ENCODE measurements at regions not wholly inside any gene's neighbourhood (a gene's known extent, or its start where the extent isn't known, plus 50 kb on each side); places are given as distances from the start of the nearest gene placed in this dataset.

DNA sequence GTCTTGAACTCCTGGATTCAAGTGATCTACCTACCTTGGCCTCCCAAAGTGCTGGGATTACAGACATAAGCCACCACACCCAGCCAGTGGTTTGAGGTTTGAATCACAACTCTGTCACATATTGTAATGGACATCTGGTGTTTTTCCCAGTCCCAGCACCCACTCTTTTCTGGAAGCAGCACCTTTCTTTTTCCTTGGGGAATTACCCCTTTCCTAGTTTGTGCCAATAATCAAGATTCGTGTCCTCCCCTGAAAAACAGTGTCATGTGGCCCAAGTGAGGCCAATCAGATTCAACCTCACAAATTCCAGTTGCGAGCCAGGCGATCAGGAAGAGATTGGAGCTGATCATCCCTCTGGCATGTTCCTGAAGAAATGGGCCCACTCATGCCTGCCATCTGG lies 71.7 kb upstream of the SGK1 start (continued):
- TF ChIP-seq, protein P1, sequence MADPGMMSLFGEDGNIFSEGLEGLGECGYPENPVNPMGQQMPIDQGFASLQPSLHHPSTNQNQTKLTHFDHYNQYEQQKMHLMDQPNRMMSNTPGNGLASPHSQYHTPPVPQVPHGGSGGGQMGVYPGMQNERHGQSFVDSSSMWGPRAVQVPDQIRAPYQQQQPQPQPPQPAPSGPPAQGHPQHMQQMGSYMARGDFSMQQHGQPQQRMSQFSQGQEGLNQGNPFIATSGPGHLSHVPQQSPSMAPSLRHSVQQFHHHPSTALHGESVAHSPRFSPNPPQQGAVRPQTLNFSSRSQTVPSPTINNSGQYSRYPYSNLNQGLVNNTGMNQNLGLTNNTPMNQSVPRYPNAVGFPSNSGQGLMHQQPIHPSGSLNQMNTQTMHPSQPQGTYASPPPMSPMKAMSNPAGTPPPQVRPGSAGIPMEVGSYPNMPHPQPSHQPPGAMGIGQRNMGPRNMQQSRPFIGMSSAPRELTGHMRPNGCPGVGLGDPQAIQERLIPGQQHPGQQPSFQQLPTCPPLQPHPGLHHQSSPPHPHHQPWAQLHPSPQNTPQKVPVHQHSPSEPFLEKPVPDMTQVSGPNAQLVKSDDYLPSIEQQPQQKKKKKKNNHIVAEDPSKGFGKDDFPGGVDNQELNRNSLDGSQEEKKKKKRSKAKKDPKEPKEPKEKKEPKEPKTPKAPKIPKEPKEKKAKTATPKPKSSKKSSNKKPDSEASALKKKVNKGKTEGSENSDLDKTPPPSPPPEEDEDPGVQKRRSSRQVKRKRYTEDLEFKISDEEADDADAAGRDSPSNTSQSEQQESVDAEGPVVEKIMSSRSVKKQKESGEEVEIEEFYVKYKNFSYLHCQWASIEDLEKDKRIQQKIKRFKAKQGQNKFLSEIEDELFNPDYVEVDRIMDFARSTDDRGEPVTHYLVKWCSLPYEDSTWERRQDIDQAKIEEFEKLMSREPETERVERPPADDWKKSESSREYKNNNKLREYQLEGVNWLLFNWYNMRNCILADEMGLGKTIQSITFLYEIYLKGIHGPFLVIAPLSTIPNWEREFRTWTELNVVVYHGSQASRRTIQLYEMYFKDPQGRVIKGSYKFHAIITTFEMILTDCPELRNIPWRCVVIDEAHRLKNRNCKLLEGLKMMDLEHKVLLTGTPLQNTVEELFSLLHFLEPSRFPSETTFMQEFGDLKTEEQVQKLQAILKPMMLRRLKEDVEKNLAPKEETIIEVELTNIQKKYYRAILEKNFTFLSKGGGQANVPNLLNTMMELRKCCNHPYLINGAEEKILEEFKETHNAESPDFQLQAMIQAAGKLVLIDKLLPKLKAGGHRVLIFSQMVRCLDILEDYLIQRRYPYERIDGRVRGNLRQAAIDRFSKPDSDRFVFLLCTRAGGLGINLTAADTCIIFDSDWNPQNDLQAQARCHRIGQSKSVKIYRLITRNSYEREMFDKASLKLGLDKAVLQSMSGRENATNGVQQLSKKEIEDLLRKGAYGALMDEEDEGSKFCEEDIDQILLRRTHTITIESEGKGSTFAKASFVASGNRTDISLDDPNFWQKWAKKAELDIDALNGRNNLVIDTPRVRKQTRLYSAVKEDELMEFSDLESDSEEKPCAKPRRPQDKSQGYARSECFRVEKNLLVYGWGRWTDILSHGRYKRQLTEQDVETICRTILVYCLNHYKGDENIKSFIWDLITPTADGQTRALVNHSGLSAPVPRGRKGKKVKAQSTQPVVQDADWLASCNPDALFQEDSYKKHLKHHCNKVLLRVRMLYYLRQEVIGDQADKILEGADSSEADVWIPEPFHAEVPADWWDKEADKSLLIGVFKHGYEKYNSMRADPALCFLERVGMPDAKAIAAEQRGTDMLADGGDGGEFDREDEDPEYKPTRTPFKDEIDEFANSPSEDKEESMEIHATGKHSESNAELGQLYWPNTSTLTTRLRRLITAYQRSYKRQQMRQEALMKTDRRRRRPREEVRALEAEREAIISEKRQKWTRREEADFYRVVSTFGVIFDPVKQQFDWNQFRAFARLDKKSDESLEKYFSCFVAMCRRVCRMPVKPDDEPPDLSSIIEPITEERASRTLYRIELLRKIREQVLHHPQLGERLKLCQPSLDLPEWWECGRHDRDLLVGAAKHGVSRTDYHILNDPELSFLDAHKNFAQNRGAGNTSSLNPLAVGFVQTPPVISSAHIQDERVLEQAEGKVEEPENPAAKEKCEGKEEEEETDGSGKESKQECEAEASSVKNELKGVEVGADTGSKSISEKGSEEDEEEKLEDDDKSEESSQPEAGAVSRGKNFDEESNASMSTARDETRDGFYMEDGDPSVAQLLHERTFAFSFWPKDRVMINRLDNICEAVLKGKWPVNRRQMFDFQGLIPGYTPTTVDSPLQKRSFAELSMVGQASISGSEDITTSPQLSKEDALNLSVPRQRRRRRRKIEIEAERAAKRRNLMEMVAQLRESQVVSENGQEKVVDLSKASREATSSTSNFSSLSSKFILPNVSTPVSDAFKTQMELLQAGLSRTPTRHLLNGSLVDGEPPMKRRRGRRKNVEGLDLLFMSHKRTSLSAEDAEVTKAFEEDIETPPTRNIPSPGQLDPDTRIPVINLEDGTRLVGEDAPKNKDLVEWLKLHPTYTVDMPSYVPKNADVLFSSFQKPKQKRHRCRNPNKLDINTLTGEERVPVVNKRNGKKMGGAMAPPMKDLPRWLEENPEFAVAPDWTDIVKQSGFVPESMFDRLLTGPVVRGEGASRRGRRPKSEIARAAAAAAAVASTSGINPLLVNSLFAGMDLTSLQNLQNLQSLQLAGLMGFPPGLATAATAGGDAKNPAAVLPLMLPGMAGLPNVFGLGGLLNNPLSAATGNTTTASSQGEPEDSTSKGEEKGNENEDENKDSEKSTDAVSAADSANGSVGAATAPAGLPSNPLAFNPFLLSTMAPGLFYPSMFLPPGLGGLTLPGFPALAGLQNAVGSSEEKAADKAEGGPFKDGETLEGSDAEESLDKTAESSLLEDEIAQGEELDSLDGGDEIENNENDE (IDR thresholded peaks at IDR 0.05; ENCODE audit: insufficient replicate concordance, low read length), result no peak
- TF ChIP-seq TAF7 (optimal IDR thresholded peaks at IDR 0.05; ENCODE audit: borderline replicate concordance, low read depth, low read length) (no peak), NANOG (IDR thresholded peaks at IDR 0.05; ENCODE audit: insufficient read depth, low read depth, low read length, poor library complexity, severe bottlenecking) (no peak), RNF2 (IDR thresholded peaks at IDR 0.05; ENCODE audit: borderline replicate concordance, low read depth, low read length, missing control alignments, poor library complexity, severe bottlenecking) (no peak), ZNF274 (IDR thresholded peaks at IDR 0.05; ENCODE audit: borderline replicate concordance, extremely low read depth, low read length) (no peak)
- TF ChIP-seq, protein P2, sequence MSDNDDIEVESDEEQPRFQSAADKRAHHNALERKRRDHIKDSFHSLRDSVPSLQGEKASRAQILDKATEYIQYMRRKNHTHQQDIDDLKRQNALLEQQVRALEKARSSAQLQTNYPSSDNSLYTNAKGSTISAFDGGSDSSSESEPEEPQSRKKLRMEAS (IDR thresholded peaks at IDR 0.05), result no peak
